Cardiac fibroblast (primary cell): ENCODE measurements at regions not wholly inside any gene's neighbourhood (a gene's known extent, or its start where the extent isn't known, plus 50 kb on each side); places are given as distances from the start of the nearest gene placed in this dataset.

ENCODE experiments used
- DNase-seq, 2 donors: peaks; one replicate each; pipeline versions ENCODE4 v3.0.0 to v3.0.0-alpha.2; 2010; ENCODE audit warnings: low read depth in 2 of 2
- H3K4me3 ChIP-seq, 2 donors: replicated peaks in 1 of 2; 1 replicate in 1 of 2; 2 replicates in 1 of 2; pipeline ENCODE4 v1.5.1; 2011; ENCODE audit warnings: low read depth in 2 of 2, low read length in 2 of 2, mild to moderate bottlenecking in 2 of 2, moderate library complexity in 1 of 2
- TF ChIP-seq, protein P1 (sequence below): IDR thresholded peaks from one replicate; pipeline ENCODE4 v1.5.1; 2011; ENCODE audit warnings: low read depth, mild to moderate bottlenecking, low read length, inconsistent platforms

DNA sequence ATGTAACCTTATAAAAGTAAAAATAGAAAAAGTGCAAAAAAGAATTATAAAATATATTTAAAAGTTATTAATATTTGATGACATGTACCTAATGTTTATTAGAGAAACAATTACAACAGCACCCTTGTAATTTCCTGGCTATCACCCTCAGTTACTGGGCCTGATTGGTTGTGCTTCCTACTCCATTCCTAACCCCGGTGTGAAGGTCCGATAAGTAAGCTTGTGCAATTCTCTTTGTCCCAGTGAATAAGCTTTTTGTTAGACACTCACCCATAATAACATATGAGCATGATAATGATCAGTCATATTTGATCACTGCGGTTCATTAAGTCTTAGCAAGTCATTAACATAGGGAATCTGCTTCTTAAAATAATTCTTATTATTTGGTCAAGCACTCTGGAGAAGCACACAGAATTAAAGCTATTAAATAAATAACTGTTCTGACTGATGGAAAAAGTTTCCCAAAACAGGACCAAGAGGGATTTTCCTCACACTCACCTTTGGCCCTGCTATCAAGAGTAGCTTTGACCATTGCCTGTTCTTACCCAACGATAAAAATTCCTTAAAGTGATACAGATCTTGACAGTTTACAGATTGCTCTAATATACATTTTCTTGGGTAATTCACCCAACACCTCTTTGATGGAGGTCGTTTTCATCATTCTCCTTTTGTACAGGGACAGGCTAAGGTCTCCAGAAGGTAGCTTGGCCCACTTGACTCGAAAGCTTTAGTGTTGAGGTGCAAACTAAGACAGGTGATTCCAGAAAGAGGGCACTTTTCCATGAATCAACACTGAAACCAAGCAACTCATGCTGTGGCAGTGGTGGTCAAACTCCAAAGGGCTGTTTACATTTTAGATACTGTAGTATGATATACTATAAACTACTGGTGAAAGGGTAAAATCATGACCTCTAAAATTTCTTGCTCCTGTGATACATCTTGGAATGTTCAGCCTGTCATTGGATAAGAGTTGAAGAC, 543.0 kb upstream of the KCNMB2 start:
- peak in 1 of 2 donors; percentile 14 for DNase-seq
- H3K4me3 ChIP-seq, result no peak overlapping the region
- TF ChIP-seq, protein P1, sequence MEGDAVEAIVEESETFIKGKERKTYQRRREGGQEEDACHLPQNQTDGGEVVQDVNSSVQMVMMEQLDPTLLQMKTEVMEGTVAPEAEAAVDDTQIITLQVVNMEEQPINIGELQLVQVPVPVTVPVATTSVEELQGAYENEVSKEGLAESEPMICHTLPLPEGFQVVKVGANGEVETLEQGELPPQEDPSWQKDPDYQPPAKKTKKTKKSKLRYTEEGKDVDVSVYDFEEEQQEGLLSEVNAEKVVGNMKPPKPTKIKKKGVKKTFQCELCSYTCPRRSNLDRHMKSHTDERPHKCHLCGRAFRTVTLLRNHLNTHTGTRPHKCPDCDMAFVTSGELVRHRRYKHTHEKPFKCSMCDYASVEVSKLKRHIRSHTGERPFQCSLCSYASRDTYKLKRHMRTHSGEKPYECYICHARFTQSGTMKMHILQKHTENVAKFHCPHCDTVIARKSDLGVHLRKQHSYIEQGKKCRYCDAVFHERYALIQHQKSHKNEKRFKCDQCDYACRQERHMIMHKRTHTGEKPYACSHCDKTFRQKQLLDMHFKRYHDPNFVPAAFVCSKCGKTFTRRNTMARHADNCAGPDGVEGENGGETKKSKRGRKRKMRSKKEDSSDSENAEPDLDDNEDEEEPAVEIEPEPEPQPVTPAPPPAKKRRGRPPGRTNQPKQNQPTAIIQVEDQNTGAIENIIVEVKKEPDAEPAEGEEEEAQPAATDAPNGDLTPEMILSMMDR, result no peak

DNA sequence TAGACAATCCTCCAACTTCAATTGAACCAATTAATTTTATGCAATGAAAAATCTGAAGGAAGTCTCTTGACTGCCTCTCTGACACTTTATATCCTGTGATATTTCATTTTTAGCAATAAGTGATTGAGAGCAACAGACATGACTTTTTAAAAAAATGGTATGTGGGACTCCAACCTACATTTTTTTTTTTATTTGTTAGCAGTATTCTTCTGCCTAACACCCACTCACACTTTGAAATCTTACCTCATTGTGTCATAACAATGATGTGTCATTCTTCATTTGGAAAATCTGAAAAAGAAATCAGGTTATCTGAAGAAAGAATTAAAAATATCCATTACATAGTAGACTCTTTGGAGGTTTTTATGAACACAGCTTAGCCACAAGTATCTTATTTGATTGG, 541.3 kb upstream of the KCNMB2 start:
- peak in 1 of 2 donors; percentile 50 for DNase-seq

DNA sequence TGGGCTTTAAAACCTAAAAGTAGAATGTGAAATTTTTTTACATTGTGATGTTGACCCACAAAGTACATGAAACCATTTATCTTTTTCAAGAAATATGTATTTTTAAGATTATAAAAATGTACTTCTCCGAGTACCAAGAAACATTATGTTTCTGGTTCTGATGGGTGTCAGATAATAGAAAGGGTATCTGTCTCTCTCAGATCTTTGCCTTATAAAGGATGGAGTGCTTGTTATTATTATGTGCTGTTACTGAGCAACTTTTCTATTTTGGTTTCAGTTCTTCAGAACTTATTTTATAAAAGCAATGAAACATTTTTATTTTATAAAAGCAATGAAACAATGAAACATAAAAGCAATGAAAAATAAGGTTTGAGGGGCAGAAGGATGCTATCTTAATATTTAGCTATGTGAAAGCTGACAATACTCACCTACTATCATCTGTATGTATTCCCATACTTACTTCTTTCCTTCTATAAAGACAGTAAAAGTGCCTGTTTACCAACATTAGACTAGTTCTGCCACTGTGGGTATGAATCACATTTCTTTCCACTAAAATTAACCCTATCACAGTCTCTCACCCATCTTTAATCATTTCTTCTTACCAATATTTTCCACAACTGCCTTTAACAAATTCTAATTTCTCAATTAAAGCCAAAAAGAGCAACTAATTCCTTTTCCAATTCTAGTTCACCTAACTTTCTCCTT, 540.7 kb upstream of the KCNMB2 start:
- DNase-seq, result no peak
- TF ChIP-seq, protein P1, result no peak
- no peak overlapping the region for H3K4me3 ChIP-seq

More for the DNA sequence above, 541.3 kb upstream of the KCNMB2 start:
- TF ChIP-seq, protein P1, result no peak
- H3K4me3 ChIP-seq, result no peak overlapping the region

DNA sequence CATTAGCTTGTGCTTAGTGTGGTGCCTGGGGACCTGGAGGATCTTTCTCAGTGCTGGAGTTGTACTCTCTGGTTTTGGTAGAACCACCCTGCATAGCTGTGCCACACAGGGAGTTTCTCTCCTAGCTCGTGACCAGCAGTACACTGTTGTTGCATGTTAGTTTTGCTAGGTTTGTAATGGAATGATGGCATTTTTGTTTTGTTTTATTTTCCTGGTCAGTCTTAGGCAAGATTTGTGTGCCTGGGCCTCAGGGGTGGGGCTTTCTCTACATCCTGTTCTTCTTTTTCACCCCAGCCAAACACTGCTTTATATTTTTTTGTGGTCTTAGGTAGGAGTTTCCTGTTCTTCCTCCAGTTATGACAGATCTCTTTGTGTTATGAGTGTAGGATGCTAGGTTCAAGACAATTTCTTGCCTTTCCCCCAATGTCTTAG, 534.5 kb upstream of the KCNMB2 start:
- peak; percentile 11 to 53 for DNase-seq
- TF ChIP-seq, protein P1, result no peak
- H3K4me3 ChIP-seq, result no peak overlapping the region

DNA sequence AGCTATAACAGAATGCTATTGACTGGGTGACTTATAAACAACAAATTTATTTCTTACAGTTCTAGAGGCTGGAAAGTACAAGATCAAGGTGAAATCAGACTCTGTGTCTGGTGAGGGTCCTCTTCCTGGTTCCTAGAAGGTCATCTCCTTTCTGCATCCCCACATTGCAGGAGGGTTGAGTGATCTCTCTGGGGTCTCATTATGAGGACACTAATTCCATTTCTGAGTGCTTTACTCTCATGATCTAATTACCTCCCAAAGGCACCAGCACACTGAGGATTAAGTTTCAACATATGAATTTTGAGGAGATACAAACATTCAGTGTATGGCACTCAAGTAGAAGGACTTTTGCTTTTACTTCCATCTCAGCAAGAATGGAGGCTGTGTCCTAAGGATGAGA, 534.1 kb upstream of the KCNMB2 start:
- no peak for DNase-seq
- H3K4me3 ChIP-seq, result no peak overlapping the region
- TF ChIP-seq, protein P1, result no peak

DNA sequence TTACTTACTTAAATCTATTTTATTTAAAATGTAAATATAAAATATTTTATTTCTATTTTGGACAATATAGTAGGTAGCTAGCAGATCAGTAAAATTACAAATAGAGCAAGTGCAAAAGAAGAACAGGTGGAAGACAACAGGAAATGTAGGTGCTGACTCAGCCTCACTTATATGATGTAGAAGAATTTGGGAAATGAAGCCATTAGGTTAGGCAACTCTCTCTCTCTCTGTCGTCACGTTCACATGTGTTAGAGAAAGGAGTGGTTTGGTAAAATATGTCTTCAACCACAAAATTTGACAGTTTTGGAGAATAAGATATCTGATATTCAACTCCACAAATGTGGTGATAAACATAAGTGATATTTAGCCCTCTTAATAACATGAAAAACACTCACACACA, 532.5 kb upstream of the KCNMB2 start:
- H3K4me3 ChIP-seq, result no peak overlapping the region
- DNase-seq, result peak; percentile 15 to 49
- TF ChIP-seq, protein P1, result no peak
